Thoracic aorta (tissue), 2 donors: ENCODE measurements at regions not wholly inside any gene's neighbourhood (a gene's known extent, or its start where the extent isn't known, plus 50 kb on each side); places are given as distances from the start of the nearest gene placed in this dataset.

ENCODE experiments used
- ATAC-seq: fragments of 150-250 bp; one replicate; pipeline ENCODE4 v1.8.0; 2017; ENCODE audit warnings: low read depth; ENCODE audit not compliant: insufficient number of reproducible peaks, low FRiP score
- DNase-seq: peaks from one replicate; pipeline ENCODE4 v3.0.0-alpha.2; 2020; ENCODE audit warnings: low spot score
- H3K27ac ChIP-seq, 2 donors: fragments of 200-600 bp; sonication (generic); 1 replicate in 1 of 2; 2 replicates in 1 of 2; pipeline ENCODE4 v1.5.1; 2016; ENCODE audit warnings: mild to moderate bottlenecking in 2 of 2, moderate library complexity in 2 of 2
- H3K27me3 ChIP-seq: fragments of 200-600 bp; sonication (generic); replicated peaks from 2 replicates; pipeline ENCODE4 v1.6.0; 2016; ENCODE audit warnings: mild to moderate bottlenecking; ENCODE audit not compliant: insufficient read depth
- H3K36me3 ChIP-seq: fragments of 200-600 bp; sonication (generic); one replicate; pipeline ENCODE4 v1.5.1; 2016
- H3K4me1 ChIP-seq, 2 donors: fragments of 200-600 bp; sonication (generic); 1 replicate in 1 of 2; 2 replicates in 1 of 2; pipeline versions ENCODE4 v1.5.1 to v1.6.0; 2016; ENCODE audit warnings: low read depth in 2 of 2, mild to moderate bottlenecking in 1 of 2; ENCODE audit not compliant: control insufficient read depth in 1 of 2
- H3K4me3 ChIP-seq: fragments of 200-600 bp; sonication (generic); 2 replicates; pipeline ENCODE4 v1.5.1; 2016; ENCODE audit warnings: mild to moderate bottlenecking
- H3K9me3 ChIP-seq: fragments of 200-600 bp; sonication (generic); 2 replicates; pipeline ENCODE4 v1.5.1; 2016
- TF ChIP-seq, protein P1 (sequence below): fragments of 200-600 bp; sonication (generic); IDR thresholded peaks from one replicate; pipeline ENCODE4 v1.5.1; 2019; ENCODE audit warnings: antibody characterized with exemption

DNA sequence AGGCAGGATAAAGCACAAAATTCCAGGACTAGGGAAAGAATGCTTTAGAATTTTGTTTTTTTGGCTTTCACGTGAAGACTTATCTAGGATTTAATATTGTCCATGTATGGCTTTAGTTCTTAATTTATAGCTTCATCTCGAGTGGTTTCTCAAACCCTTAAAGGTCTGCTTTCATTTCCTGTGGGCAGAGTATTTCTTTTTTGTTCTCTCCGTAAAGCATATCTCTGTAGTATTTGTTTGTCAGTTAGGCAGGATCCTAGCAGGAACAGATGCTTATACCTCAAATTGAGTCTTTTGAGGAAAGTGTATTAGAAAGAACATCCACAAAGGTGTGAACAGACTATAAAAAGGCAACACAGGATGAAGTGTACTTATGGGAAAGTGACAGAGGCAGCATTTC is 697.1 kb upstream of the SEL1L start:
- Histone ChIP-seq H3K4me3 (no peak overlapping the region), H3K9me3 (no peaks in the 10 kb centered on the region), H3K4me1 (no peaks in the 10 kb centered on the region), H3K27ac (no peak overlapping the region), H3K36me3 (no peaks in the 10 kb centered on the region), H3K27me3 (no peaks in the 10 kb centered on the region)
- TF ChIP-seq, protein P1, sequence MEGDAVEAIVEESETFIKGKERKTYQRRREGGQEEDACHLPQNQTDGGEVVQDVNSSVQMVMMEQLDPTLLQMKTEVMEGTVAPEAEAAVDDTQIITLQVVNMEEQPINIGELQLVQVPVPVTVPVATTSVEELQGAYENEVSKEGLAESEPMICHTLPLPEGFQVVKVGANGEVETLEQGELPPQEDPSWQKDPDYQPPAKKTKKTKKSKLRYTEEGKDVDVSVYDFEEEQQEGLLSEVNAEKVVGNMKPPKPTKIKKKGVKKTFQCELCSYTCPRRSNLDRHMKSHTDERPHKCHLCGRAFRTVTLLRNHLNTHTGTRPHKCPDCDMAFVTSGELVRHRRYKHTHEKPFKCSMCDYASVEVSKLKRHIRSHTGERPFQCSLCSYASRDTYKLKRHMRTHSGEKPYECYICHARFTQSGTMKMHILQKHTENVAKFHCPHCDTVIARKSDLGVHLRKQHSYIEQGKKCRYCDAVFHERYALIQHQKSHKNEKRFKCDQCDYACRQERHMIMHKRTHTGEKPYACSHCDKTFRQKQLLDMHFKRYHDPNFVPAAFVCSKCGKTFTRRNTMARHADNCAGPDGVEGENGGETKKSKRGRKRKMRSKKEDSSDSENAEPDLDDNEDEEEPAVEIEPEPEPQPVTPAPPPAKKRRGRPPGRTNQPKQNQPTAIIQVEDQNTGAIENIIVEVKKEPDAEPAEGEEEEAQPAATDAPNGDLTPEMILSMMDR, result no peak
- ATAC-seq (no peak), DNase-seq (no peak)

DNA sequence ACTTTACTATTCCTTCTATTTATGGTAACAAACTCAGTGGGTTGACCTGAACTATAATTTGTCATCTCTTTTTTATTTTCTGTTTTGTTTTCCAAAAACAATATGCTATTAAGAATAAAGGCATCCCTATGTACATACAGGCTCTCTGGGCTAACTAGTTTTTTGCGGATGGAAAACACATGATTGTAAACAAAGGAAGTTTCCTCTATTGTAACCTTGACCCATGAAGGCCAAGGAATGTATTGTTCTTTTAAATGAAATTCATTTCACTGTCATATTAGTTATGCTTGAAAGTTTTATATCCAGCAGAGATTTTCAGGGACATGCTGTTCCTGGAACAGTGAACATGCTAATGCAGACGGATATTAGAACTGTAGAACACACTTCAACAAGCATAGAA is 705.0 kb upstream of the SEL1L start:
- ATAC-seq (no peak), DNase-seq (no peak)

DNA sequence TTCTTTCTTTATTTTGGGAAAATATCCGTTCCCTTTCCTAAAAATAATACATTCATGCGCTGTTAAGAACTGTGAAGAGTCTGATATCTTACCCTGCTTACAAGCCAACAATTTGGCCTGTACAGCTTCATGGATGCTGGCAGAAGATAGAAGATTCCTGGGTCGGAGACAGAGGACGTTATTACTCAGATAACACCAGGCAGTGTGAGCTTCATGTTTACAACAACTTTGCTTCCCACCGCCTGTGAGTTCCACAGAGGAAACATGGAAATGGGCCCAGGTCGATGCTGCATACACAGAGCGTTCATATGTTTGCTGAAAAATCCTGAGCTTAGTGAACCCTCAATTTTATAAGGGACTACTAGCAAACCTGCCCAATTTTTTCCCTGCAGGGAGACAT is 705.6 kb upstream of the SEL1L start:
- Histone ChIP-seq H3K27me3 (no peaks in the 10 kb centered on the region), H3K36me3 (no peaks in the 10 kb centered on the region), H3K27ac (no peak overlapping the region), H3K9me3 (no peaks in the 10 kb centered on the region), H3K4me1 (no peaks in the 10 kb centered on the region), H3K4me3 (no peak overlapping the region)
- no peak for ATAC-seq
- TF ChIP-seq, protein P1, result no peak
- no peak for DNase-seq

More for the DNA sequence above, 705.0 kb upstream of the SEL1L start:
- TF ChIP-seq, protein P1, result no peak
- Histone ChIP-seq H3K27ac (no peak overlapping the region), H3K27me3 (no peaks in the 10 kb centered on the region), H3K4me1 (no peaks in the 10 kb centered on the region), H3K36me3 (no peaks in the 10 kb centered on the region), H3K9me3 (no peaks in the 10 kb centered on the region), H3K4me3 (no peak overlapping the region)

DNA sequence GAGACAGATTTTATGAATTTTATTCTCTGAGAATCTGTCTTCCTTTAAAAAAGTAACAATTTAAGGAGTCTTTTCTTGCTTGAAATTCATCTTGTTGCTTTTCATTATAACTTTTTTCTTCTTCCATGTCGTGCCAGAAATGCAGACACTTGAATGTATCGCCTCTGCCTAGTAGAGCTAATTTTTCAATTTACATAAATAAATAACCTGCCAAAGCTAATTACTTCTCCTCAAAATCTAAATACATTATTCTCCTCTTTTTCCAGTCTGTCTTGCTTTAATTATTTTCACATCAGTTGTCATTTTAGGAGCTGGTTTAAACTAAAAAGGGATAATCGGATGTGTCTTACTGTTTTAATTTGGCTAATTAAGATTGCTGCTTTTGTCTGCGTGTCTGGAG is 711.1 kb upstream of the SEL1L start:
- no peaks in the 10 kb centered on the region for H3K9me3 ChIP-seq
- ATAC-seq (no peak), DNase-seq (no peak)
- H3K4me1 ChIP-seq, result no peaks in the 10 kb centered on the region
- no peaks in the 10 kb centered on the region for H3K36me3 ChIP-seq
- no peak overlapping the region for H3K27ac ChIP-seq
- H3K4me3 ChIP-seq, result no peak overlapping the region
- TF ChIP-seq, protein P1, result no peak
- H3K27me3 ChIP-seq, result no peaks in the 10 kb centered on the region

DNA sequence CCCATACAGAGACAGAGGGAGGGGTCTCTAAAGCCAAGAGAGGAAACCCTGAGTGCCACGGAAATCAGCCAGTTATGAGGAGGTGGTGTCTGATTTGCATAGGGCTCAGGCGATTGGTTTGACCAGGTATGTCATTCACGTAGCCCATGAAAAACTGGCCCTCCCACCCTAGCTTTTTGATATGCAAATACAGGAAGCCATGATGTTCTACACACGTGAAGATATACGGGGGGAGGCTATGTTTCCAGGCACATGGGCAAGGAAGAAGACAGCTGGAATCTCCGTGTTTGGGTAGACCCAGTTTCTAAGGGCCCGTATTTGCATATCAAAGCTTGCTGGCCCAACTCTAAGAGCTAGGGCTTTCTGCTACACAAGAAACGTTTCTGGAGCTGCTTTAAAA is 717.8 kb upstream of the SEL1L start:
- DNase-seq (no peak), ATAC-seq (no peak)
- Histone ChIP-seq H3K4me3 (no peak overlapping the region), H3K9me3 (no peaks in the 10 kb centered on the region), H3K27me3 (no peaks in the 10 kb centered on the region), H3K36me3 (no peaks in the 10 kb centered on the region), H3K27ac (no peak overlapping the region), H3K4me1 (no peaks in the 10 kb centered on the region)
- TF ChIP-seq, protein P1, result no peak
